HUDEP-2 (cell line): ENCODE measurements at regions not wholly inside any gene's neighbourhood (a gene's known extent, or its start where the extent isn't known, plus 50 kb on each side); places are given as distances from the start of the nearest gene placed in this dataset.
A peak's percentile ranks its signal among the peaks of the same experiment; 100 is the strongest.

Source experiments
- DNase-seq, 76 experiments: peaks; one replicate each; lab custom pipeline; 2025; ENCODE audit not compliant: unreplicated experiment in 76 of 76; lab: John Stamatoyannopoulos, UW

DNA sequence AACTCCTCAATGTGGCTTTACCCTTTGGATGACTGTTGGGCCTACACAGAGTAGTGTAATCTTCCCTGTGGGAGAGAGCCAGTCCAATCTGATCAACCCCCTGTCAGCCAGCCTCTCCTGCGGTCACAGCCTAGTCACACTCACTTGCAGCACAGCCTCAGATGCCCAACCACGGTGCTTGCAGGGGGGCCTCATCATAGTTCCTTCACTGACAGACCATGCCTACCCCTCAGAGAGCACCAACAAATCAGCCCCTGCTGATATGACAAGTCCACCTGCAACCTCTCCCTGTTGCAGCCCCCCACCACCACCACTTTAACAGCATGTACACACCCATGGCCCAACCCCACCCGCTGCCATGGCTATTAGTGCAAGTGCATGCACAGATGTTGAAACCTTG lies 146.8 kb downstream of the HMGN5 start:
- peak in 1 of 76 experiments; percentile 0 for DNase-seq

DNA sequence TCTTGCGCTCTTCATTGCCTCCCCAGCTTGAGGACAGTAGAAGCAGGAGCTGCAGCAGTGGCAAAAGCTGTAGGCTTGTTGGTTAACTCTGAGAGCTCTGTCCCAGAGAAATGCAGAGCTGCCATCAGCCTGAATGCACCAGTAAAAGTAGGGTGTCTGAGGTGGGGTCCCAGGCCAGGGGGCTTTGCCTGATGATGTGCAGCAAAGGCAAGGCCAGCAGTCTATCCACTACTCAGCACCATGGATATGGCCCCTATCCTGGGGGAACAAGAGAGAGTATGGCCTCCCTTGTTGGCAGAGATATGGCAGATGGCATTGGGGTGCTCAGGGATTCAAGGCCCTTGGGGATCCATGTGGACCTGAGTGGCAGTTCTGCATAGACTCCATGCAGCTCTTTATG lies 180.2 kb downstream of the HMGN5 start:
- no peak for DNase-seq

DNA sequence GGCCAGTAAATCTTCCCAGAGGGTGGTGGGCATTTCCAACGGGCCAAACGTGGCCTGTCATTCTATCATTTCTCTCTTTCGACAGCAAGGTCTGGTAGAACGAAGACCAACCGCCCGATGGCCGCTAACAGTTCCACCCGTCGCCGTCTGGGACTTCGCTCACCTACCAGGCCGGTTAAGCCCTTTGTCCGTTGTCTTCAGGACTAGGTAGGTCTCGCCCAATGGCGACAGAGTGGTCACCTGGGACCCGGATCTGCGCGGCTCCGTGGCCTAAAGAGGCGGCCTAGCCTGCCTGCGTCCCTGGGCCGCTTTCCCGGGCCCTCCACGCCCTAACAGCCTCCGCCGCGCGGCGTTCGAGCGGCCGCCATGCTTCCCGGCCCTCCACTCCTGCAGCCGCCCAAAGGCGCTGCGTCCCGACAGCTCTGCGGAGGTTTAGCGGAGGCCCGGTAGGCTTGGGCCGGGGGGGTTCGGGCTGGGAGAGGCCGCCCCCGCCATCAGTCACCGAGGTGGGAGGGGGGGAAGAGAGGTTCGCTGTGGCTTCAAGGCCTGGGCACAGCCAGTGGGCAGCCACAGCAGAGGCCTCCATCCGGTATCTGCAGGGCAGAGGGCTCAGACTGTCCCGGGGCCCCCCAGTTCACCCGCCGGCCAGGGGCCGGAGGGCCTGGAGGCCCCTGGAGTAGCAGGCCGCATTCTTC lies 194.0 kb upstream of the BRWD3 start:
- no peak for DNase-seq

DNA sequence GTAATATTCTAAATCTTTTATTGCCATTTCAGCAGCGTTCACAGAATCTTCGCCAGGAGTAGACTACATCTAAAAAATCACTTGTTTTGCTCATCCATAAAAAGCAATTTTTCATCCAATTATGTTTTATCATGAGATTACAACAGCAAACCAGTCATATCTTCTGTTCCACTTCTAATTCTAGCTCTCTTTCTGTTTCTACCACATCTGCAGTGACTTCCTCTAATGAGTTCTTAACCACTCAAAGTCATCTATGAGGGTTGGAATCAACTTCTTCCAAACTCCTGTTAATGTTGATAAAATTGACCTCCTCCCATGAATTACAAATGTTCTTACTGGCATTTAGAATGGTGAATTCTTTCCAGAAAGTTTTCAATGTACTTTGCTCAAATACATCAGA lies 174.4 kb upstream of the BRWD3 start:
- DNase-seq = no peak
